Astrocyte (in vitro differentiated cells and primary cell): ENCODE measurements at regions not wholly inside any gene's neighbourhood (a gene's known extent, or its start where the extent isn't known, plus 50 kb on each side); places are given as distances from the start of the nearest gene placed in this dataset.

Experiments used
- DNase-seq: peaks from one replicate; pipeline ENCODE4 v3.0.0-alpha.2; 2010; ENCODE audit warnings: low read depth
- FAIRE-seq: peaks from 2 replicates; lab custom pipeline; 2011; peaks lifted over from hg19 to GRCh38; lab: Jason Lieb, UNC
- H2AFZ ChIP-seq: 2 replicates; pipeline ENCODE4 v1.6.0; 2012; ENCODE audit warnings: low read depth, low read length, inconsistent platforms
- H3K27ac ChIP-seq: 2 replicates; pipeline ENCODE4 v1.5.1; 2011; ENCODE audit warnings: low read depth, low read length, inconsistent platforms
- H3K27me3 ChIP-seq: 2 replicates; pipeline ENCODE4 v1.6.0; 2011; ENCODE audit warnings: low read length, inconsistent platforms; ENCODE audit not compliant: insufficient read depth
- H3K36me3 ChIP-seq: 2 replicates; pipeline ENCODE4 v1.5.1; 2011; ENCODE audit warnings: low read length, inconsistent platforms; ENCODE audit not compliant: insufficient read depth
- H3K4me1 ChIP-seq: 2 replicates; pipeline ENCODE4 v1.5.1; 2011; ENCODE audit warnings: low read length, inconsistent platforms; ENCODE audit not compliant: insufficient read depth
- H3K4me2 ChIP-seq: 2 replicates; pipeline ENCODE4 v1.6.0; 2012; ENCODE audit warnings: low read length, inconsistent platforms
- H3K4me3 ChIP-seq: 2 replicates; pipeline ENCODE4 v1.5.1; 2011; ENCODE audit warnings: low read depth, mild to moderate bottlenecking, low read length, inconsistent platforms; ENCODE audit not compliant: insufficient read depth
- H3K79me2 ChIP-seq: 2 replicates; pipeline ENCODE4 v1.6.0; 2012; ENCODE audit warnings: mild to moderate bottlenecking, low read length, inconsistent platforms; ENCODE audit not compliant: insufficient read depth
- H3K9ac ChIP-seq: 2 replicates; pipeline ENCODE4 v1.6.0; 2012; ENCODE audit warnings: mild to moderate bottlenecking, low read length, inconsistent platforms
- H3K9me3 ChIP-seq: 2 replicates; pipeline ENCODE4 v1.5.1; 2012; ENCODE audit warnings: low read depth, mild to moderate bottlenecking, low read length, inconsistent platforms; ENCODE audit not compliant: insufficient read depth
- H4K20me1 ChIP-seq: 2 replicates; pipeline ENCODE4 v1.6.0; 2012; ENCODE audit warnings: low read length, inconsistent platforms; ENCODE audit not compliant: insufficient read depth
- H3K27ac Mint-ChIP-seq: one replicate; pipeline ENCODE4 v1.8.0; 2021; ENCODE audit warnings: mild to moderate bottlenecking, mixed read lengths; ENCODE audit not compliant: unreplicated experiment
- H3K27me3 Mint-ChIP-seq: one replicate; pipeline ENCODE4 v1.8.0; 2021; ENCODE audit warnings: low read depth, mixed read lengths; ENCODE audit not compliant: unreplicated experiment
- H3K36me3 Mint-ChIP-seq: one replicate; pipeline ENCODE4 v1.8.0; 2021; ENCODE audit warnings: low read depth, mixed read lengths; ENCODE audit not compliant: unreplicated experiment
- H3K4me1 Mint-ChIP-seq: one replicate; pipeline ENCODE4 v1.8.0; 2021; ENCODE audit warnings: low read depth, mixed read lengths; ENCODE audit not compliant: unreplicated experiment
- H3K4me3 Mint-ChIP-seq: one replicate; pipeline ENCODE4 v1.8.0; 2021; ENCODE audit warnings: mild to moderate bottlenecking, moderate library complexity, mixed read lengths; ENCODE audit not compliant: unreplicated experiment
- H3K9me3 Mint-ChIP-seq: one replicate; pipeline ENCODE4 v1.8.0; 2021; ENCODE audit warnings: mild to moderate bottlenecking, mixed read lengths; ENCODE audit not compliant: unreplicated experiment
- EZH2 ChIP-seq: IDR thresholded peaks from 2 replicates; pipeline ENCODE4 v1.6.1; 2012; ENCODE audit warnings: mild to moderate bottlenecking, low read length, inconsistent platforms; ENCODE audit not compliant: insufficient read depth
- TF ChIP-seq, protein P1 (sequence below): IDR thresholded peaks from 2 replicates; pipeline ENCODE4 v1.5.1; 2011; ENCODE audit warnings: low read depth, mild to moderate bottlenecking, inconsistent platforms, low read length, moderate library complexity; ENCODE audit not compliant: insufficient read depth

GRCh38 chr11:15730263-15730994 lies 615.7 kb downstream of the INSC start:
- Mint-ChIP-seq H3K27ac (no peak overlapping the region), H3K36me3 (no peaks in the 10 kb centered on the region), H3K4me3 (no peak overlapping the region), H3K4me1 (peaks cover 7% of the 10 kb centered on the region), H3K27me3 (peaks cover 16% of the 10 kb centered on the region), H3K9me3 (no peaks in the 10 kb centered on the region)
- H3K4me3 ChIP-seq, result no peak overlapping the region
- H3K36me3 ChIP-seq, result no peaks in the 10 kb centered on the region
- DNase-seq (no peak), FAIRE-seq (no peak)
- no peak overlapping the region for H2AFZ ChIP-seq
- H3K4me1 ChIP-seq, result no peaks in the 10 kb centered on the region
- H3K4me2 ChIP-seq, result no peak overlapping the region
- TF ChIP-seq, protein P1, sequence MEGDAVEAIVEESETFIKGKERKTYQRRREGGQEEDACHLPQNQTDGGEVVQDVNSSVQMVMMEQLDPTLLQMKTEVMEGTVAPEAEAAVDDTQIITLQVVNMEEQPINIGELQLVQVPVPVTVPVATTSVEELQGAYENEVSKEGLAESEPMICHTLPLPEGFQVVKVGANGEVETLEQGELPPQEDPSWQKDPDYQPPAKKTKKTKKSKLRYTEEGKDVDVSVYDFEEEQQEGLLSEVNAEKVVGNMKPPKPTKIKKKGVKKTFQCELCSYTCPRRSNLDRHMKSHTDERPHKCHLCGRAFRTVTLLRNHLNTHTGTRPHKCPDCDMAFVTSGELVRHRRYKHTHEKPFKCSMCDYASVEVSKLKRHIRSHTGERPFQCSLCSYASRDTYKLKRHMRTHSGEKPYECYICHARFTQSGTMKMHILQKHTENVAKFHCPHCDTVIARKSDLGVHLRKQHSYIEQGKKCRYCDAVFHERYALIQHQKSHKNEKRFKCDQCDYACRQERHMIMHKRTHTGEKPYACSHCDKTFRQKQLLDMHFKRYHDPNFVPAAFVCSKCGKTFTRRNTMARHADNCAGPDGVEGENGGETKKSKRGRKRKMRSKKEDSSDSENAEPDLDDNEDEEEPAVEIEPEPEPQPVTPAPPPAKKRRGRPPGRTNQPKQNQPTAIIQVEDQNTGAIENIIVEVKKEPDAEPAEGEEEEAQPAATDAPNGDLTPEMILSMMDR, result no peak
- no peak for TF ChIP-seq EZH2
- H3K27me3 ChIP-seq, result peaks cover 6% of the 10 kb centered on the region
- H4K20me1 ChIP-seq, result no peaks in the 10 kb centered on the region
- H3K9ac ChIP-seq, result no peak overlapping the region
- H3K27ac ChIP-seq, result no peak overlapping the region
- H3K9me3 ChIP-seq, result no peaks in the 10 kb centered on the region
- H3K79me2 ChIP-seq, result no peaks in the 10 kb centered on the region

GRCh38 chr11:15730995-15731385 lies 616.3 kb downstream of the INSC start:
- DNase-seq (no peak), FAIRE-seq (no peak)
- Mint-ChIP-seq H3K27me3 (peaks cover 14% of the 10 kb centered on the region), H3K9me3 (no peaks in the 10 kb centered on the region), H3K27ac (no peak overlapping the region), H3K36me3 (no peaks in the 10 kb centered on the region), H3K4me1 (peaks cover 7% of the 10 kb centered on the region), H3K4me3 (no peak overlapping the region)
- Histone ChIP-seq H3K27me3 (peaks cover 6% of the 10 kb centered on the region), H3K79me2 (no peaks in the 10 kb centered on the region), H3K4me3 (no peak overlapping the region), H3K9me3 (no peaks in the 10 kb centered on the region), H3K27ac (no peak overlapping the region), H3K9ac (no peak overlapping the region), H3K4me2 (no peak overlapping the region), H2AFZ (no peak overlapping the region), H3K36me3 (no peaks in the 10 kb centered on the region), H3K4me1 (no peaks in the 10 kb centered on the region), H4K20me1 (no peaks in the 10 kb centered on the region)
- TF ChIP-seq, protein P1, result no peak
- TF ChIP-seq EZH2, result no peak

DNA sequence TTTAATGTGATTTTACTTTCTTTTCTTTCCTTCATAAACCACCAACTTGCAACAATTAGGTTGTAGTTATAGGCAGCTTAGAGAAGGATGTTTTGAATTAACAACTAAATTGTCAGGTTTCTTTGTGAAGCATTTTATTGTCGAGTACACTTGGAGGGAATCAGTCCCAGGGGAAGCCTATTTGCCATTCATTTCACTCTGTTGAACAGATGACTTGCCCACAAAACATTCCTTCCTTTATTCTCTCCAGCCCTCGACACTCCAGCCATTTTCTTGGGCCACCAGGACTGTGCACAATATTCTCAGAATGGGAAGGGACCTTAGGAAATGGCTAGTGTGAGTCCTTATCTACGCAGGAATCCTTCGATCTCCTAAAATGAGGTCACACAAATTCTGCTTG lies 620.6 kb downstream of the SOX6 start:
- no peak overlapping the region for H3K27ac ChIP-seq
- no peak for TF ChIP-seq EZH2
- TF ChIP-seq, protein P1, result no peak
- H3K4me1 ChIP-seq, result no peaks in the 10 kb centered on the region
- H3K79me2 ChIP-seq, result no peaks in the 10 kb centered on the region
- H3K9ac ChIP-seq, result no peak overlapping the region
- H3K4me1 Mint-ChIP-seq, result peaks cover 3% of the 10 kb centered on the region
- peaks cover 4% of the 10 kb centered on the region for H3K27me3 Mint-ChIP-seq
- no peak overlapping the region for H3K27ac Mint-ChIP-seq
- H3K9me3 Mint-ChIP-seq, result no peaks in the 10 kb centered on the region
- H3K27me3 ChIP-seq, result peaks cover 4% of the 10 kb centered on the region
- H3K4me3 ChIP-seq, result no peak overlapping the region
- no peak overlapping the region for H2AFZ ChIP-seq
- FAIRE-seq (no peak), DNase-seq (no peak)
- no peak overlapping the region for H3K4me2 ChIP-seq
- H3K9me3 ChIP-seq, result no peaks in the 10 kb centered on the region
- no peaks in the 10 kb centered on the region for H3K36me3 ChIP-seq
- H4K20me1 ChIP-seq, result no peaks in the 10 kb centered on the region
- no peaks in the 10 kb centered on the region for H3K36me3 Mint-ChIP-seq
- no peak overlapping the region for H3K4me3 Mint-ChIP-seq
